Ishikawa (cell line): ENCODE measurements at regions not wholly inside any gene's neighbourhood (a gene's known extent, or its start where the extent isn't known, plus 50 kb on each side); places are given as distances from the start of the nearest gene placed in this dataset.

ENCODE experiments used
- CEBPB ChIP-seq: IDR thresholded peaks from 2 replicates; pipeline ENCODE4 v1.6.1; 2012
- CREB1 ChIP-seq: IDR thresholded peaks from 2 replicates; pipeline ENCODE4 v1.6.1; 2012; ENCODE audit warnings: low read depth
- EGR1 ChIP-seq: IDR thresholded peaks from 2 replicates; pipeline ENCODE4 v1.6.1; 2012
- EP300 ChIP-seq: IDR thresholded peaks from 2 replicates; pipeline ENCODE4 v1.6.1; 2012; ENCODE audit warnings: borderline replicate concordance
- FOXM1 ChIP-seq: IDR thresholded peaks from 2 replicates; pipeline ENCODE4 v1.6.1; 2012; ENCODE audit warnings: low read depth, borderline replicate concordance
- MAX ChIP-seq: IDR thresholded peaks from 2 replicates; pipeline ENCODE4 v1.6.1; 2012
- NFIC ChIP-seq: IDR thresholded peaks from 2 replicates; pipeline ENCODE4 v1.6.1; 2012
- RAD21 ChIP-seq: IDR thresholded peaks from 2 replicates; pipeline ENCODE4 v1.6.1; 2012; ENCODE audit warnings: low read depth
- TAF1 ChIP-seq: IDR thresholded peaks from 2 replicates; pipeline ENCODE4 v1.6.1; 2012; ENCODE audit warnings: low read depth, mild to moderate bottlenecking
- TCF12 ChIP-seq: IDR thresholded peaks from 2 replicates; pipeline ENCODE4 v1.6.1; 2012; ENCODE audit warnings: low read depth
- TEAD4 ChIP-seq: IDR thresholded peaks from 2 replicates; pipeline ENCODE4 v1.6.1; 2012
- YY1 ChIP-seq: IDR thresholded peaks from 2 replicates; pipeline ENCODE4 v1.6.1; 2012; ENCODE audit warnings: low read depth
- ZBTB7A ChIP-seq: IDR thresholded peaks from 2 replicates; pipeline ENCODE4 v1.6.1; 2012; ENCODE audit warnings: low read depth
- TF ChIP-seq, protein P1 (sequence below): IDR thresholded peaks from 2 replicates; pipeline ENCODE4 v1.6.1; 2012
- TF ChIP-seq, protein P2 (sequence below): IDR thresholded peaks from 2 replicates; pipeline ENCODE4 v1.6.1; 2012; ENCODE audit warnings: low read depth, mild to moderate bottlenecking

DNA sequence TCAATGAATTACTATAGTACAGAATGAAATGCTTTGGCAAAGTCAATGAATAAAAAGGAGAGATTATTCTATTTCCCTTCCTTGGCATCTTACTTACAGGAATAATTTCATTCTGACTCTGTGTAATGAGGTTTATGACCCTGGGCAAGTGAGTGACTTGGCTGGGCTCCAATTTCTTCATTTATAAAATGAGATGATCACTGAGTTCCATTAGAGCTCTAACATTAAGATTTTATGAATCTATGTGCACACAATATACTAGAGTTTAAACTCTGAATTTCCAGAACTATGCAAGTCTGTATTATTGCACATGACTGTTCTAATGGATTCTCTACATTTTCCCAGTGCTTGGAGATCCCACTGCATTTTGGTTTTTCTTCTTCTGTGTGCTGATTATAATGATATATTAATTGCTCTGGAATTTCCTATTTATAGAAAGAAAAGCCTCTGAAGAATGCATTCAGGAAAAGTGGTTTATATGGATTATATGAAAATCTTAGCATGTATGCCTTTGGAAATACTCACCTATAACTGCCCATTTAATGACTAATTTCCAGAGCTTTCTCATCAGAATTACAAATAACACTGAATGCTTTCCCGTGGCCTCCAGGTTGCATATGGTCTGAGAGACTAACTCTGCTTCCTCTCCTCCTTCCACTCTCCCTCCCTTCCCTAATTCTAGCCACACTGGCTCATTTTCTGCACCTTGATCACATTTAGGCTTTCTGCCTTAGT, 97.4 kb upstream of the CHRM3 start:
- TF ChIP-seq CEBPB (no peak), RAD21 (no peak), TCF12 (no peak), MAX (no peak), CREB1 (no peak), FOXM1 (no peak), YY1 (no peak), ZBTB7A (no peak), EGR1 (no peak), TEAD4 (no peak), NFIC (no peak), TAF1 (no peak), EP300 (no peak)
- TF ChIP-seq, protein P1, sequence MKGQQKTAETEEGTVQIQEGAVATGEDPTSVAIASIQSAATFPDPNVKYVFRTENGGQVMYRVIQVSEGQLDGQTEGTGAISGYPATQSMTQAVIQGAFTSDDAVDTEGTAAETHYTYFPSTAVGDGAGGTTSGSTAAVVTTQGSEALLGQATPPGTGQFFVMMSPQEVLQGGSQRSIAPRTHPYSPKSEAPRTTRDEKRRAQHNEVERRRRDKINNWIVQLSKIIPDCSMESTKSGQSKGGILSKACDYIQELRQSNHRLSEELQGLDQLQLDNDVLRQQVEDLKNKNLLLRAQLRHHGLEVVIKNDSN = no peak
- TF ChIP-seq, protein P2, sequence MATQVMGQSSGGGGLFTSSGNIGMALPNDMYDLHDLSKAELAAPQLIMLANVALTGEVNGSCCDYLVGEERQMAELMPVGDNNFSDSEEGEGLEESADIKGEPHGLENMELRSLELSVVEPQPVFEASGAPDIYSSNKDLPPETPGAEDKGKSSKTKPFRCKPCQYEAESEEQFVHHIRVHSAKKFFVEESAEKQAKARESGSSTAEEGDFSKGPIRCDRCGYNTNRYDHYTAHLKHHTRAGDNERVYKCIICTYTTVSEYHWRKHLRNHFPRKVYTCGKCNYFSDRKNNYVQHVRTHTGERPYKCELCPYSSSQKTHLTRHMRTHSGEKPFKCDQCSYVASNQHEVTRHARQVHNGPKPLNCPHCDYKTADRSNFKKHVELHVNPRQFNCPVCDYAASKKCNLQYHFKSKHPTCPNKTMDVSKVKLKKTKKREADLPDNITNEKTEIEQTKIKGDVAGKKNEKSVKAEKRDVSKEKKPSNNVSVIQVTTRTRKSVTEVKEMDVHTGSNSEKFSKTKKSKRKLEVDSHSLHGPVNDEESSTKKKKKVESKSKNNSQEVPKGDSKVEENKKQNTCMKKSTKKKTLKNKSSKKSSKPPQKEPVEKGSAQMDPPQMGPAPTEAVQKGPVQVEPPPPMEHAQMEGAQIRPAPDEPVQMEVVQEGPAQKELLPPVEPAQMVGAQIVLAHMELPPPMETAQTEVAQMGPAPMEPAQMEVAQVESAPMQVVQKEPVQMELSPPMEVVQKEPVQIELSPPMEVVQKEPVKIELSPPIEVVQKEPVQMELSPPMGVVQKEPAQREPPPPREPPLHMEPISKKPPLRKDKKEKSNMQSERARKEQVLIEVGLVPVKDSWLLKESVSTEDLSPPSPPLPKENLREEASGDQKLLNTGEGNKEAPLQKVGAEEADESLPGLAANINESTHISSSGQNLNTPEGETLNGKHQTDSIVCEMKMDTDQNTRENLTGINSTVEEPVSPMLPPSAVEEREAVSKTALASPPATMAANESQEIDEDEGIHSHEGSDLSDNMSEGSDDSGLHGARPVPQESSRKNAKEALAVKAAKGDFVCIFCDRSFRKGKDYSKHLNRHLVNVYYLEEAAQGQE = no peak

- TF ChIP-seq, protein P2 = no peak
- TF ChIP-seq FOXM1 = no peak
- no peak for TF ChIP-seq CREB1
- no peak for TF ChIP-seq CEBPB
- no peak for TF ChIP-seq TCF12
- TF ChIP-seq MAX = no peak
- no peak for TF ChIP-seq NFIC
- TF ChIP-seq ZBTB7A = no peak
These were observed 99.1 kb upstream of the CHRM3 start for GRCh38 chr1:239287296-239287695.

GRCh38 chr1:239283216-239283615, 103.2 kb upstream of the CHRM3 start:
- TF ChIP-seq RAD21 (no peak), FOXM1 (no peak), MAX (no peak), EGR1 (no peak), YY1 (no peak), TEAD4 (no peak)
- TF ChIP-seq, protein P2 = no peak

DNA sequence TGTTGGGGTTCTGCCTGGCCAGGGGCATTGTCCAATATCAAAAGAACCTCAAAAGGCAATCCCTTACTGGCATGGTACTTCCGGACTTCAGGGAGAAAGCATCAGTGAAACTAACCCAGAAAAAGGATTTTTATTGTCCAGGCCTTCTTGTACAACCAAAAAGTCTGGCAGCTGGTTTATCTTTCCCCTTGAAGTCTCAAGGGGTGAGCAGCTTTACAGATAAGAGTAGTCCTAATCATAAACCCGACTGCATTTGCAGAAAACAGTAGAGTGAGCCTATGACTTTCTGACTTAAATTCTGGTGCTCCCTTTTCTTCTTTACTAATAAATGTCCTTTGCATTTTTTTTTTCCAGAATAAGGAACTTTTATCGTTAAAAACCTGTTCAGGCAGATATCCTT, 104.0 kb upstream of the CHRM3 start:
- TF ChIP-seq TCF12 (no peak), YY1 (no peak), EGR1 (no peak), CEBPB (no peak), CREB1 (no peak), TAF1 (no peak), EP300 (no peak), RAD21 (no peak), NFIC (no peak), TEAD4 (no peak), ZBTB7A (no peak), FOXM1 (no peak), MAX (no peak)
- TF ChIP-seq, protein P2 = no peak
- TF ChIP-seq, protein P1 = no peak
